ENCODE measurements at regions not wholly inside any gene's neighbourhood (a gene's known extent, or its start where the extent isn't known, plus 50 kb on each side); places are given as distances from the start of the nearest gene placed in this dataset.

GRCh38 chr20:43386878-43387277 is 70.8 kb upstream of the SRSF6 start:
- POLR2A ChIA-PET, result no interaction called here
- DNase-seq (ENCODE audit: low read depth, low spot score) (no peak), ATAC-seq (no peak), FAIRE-seq (no peak)
- H4K20me1 ChIP-seq (ENCODE audit: control insufficient read depth, insufficient read depth), result no peaks in the 10 kb centered on the region
- CTCF ChIA-PET, result no interaction called here
- no peak overlapping the region for H3K4me3 ChIP-seq
- H3K79me2 ChIP-seq (ENCODE audit: control insufficient read depth, insufficient read depth, low read length), result no peaks in the 10 kb centered on the region
- RAD21 ChIA-PET (ENCODE audit: unreplicated experiment), result no interaction called here
- no peak overlapping the region for H3K4me2 ChIP-seq (ENCODE audit: control insufficient read depth, insufficient read depth)
- H3K9ac ChIP-seq (ENCODE audit: control insufficient read depth, insufficient read depth, low read length), result no peak overlapping the region
- SMC1A ChIA-PET (ENCODE audit: uncharacterized antibody, unreplicated experiment), result no interaction called here
- intact Hi-C loops (cut with micrococcal nuclease; ENCODE audit: unreplicated experiment) (no loop called here), in situ Hi-C loops (cut with MboI) (no loop called here)
- H3K27me3 ChIP-seq (replicated peaks in 1 of 2; ENCODE audit: control insufficient read depth in 2 of 2, insufficient read depth in 2 of 2, low read length in 1 of 2), result no peaks in the 10 kb centered on the region
- no peaks in the 10 kb centered on the region for H3K36me3 ChIP-seq (ENCODE audit: control insufficient read depth in 2 of 2, insufficient read depth in 2 of 2, low read length in 1 of 2)
- H3K4me1 ChIP-seq (ENCODE audit: control insufficient read depth, insufficient read depth, low read length), result no peaks in the 10 kb centered on the region
- no peak overlapping the region for H3K27ac ChIP-seq (ENCODE audit: control insufficient read depth, insufficient read depth)
- H2AFZ ChIP-seq (ENCODE audit: control insufficient read depth, low read depth, low read length), result no peak overlapping the region
- no TSS peak for BruUV-seq (replicated peaks)
- H3K9me3 ChIP-seq (replicated peaks; ENCODE audit: control insufficient read depth, insufficient read depth, low read length), result peaks cover 2% of the 10 kb centered on the region; the same call in 2 of the 3 replicates
- TF ChIP-seq SPI1 (IDR thresholded peaks at IDR 0.05; ENCODE audit: borderline replicate concordance, insufficient read depth, low read depth, low read length) (peak; percentile 67; the same call in 1 of the 2 replicates), EZH2 (IDR thresholded peaks at IDR 0.05; ENCODE audit: borderline replicate concordance, control insufficient read depth, low read depth, low read length) (no peak)
- WGBS (ENCODE audit: insufficient coverage, insufficient replicate concordance, low lambda C conversion rate, missing lambda C conversion rate), result 9% methylated on average over 4 of the region's 4 CpGs

DNA sequence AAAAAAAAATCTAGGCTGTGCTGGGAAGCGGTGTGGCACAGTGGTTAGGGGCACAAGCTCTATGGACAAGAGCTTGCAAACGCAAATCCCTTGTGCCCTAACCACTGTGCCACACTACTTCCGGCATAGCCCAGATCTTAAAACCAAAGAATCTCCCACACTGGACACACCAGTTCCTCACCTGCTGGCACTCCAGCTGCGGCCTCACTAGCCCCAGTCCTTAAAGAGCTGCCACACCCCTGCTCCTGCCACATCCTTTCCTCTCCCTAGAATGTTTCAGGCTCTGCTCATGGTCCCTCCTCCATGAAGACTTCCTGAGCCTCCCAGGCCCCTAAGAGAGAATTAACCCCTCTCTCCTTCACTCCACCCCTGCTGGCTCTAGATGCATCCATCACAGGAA is 71.8 kb upstream of the SRSF6 start:
- 68% methylated on average over 4 of the region's 4 CpGs for WGBS (ENCODE audit: insufficient coverage, insufficient replicate concordance, low lambda C conversion rate, missing lambda C conversion rate)
- Histone ChIP-seq H4K20me1 (ENCODE audit: control insufficient read depth, insufficient read depth) (no peaks in the 10 kb centered on the region), H3K4me1 (ENCODE audit: control insufficient read depth, insufficient read depth, low read length) (no peaks in the 10 kb centered on the region), H3K9me3 (replicated peaks; ENCODE audit: control insufficient read depth, insufficient read depth, low read length) (peaks cover 2% of the 10 kb centered on the region; the same call in 2 of the 3 replicates), H3K27ac (ENCODE audit: control insufficient read depth, insufficient read depth) (no peak overlapping the region), H2AFZ (ENCODE audit: control insufficient read depth, low read depth, low read length) (no peak overlapping the region), H3K9ac (ENCODE audit: control insufficient read depth, insufficient read depth, low read length) (no peak overlapping the region), H3K4me3 (no peak overlapping the region), H3K79me2 (ENCODE audit: control insufficient read depth, insufficient read depth, low read length) (no peaks in the 10 kb centered on the region), H3K27me3 (replicated peaks in 1 of 2; ENCODE audit: control insufficient read depth in 2 of 2, insufficient read depth in 2 of 2, low read length in 1 of 2) (no peaks in the 10 kb centered on the region), H3K36me3 (ENCODE audit: control insufficient read depth in 2 of 2, insufficient read depth in 2 of 2, low read length in 1 of 2) (no peaks in the 10 kb centered on the region), H3K4me2 (ENCODE audit: control insufficient read depth, insufficient read depth) (no peak overlapping the region)
- SMC1A ChIA-PET (ENCODE audit: uncharacterized antibody, unreplicated experiment), result no interaction called here
- RAD21 ChIA-PET (ENCODE audit: unreplicated experiment), result no interaction called here
- POLR2A ChIA-PET, result no interaction called here
- FAIRE-seq, result no peak
- BruUV-seq (replicated peaks), result no TSS peak
- TF ChIP-seq MAX (IDR thresholded peaks at IDR 0.05; ENCODE audit: low read depth, low read length) (no peak), FOS (IDR thresholded peaks at IDR 0.05; ENCODE audit: borderline replicate concordance, extremely low read depth, insufficient read length) (no peak), KLF5 (IDR thresholded peaks at IDR 0.05; ENCODE audit: partially characterized antibody) (no peak), CEBPB (IDR thresholded peaks at IDR 0.05; ENCODE audit: borderline replicate concordance in 1 of 2, low read depth in 2 of 2, low read length in 2 of 2) (no peak), SUPT20H (IDR thresholded peaks at IDR 0.05; ENCODE audit: borderline replicate concordance, control insufficient read depth, low read depth, low read length) (no peak), ZNF622 (IDR thresholded peaks at IDR 0.05) (no peak), RAD51 (IDR thresholded peaks at IDR 0.05) (no peak), CHD4 (IDR thresholded peaks at IDR 0.05) (no peak), ZNF274 (IDR thresholded peaks at IDR 0.05; ENCODE audit: insufficient read depth, insufficient read length) (no peak)
- TF ChIP-seq, protein P1, sequence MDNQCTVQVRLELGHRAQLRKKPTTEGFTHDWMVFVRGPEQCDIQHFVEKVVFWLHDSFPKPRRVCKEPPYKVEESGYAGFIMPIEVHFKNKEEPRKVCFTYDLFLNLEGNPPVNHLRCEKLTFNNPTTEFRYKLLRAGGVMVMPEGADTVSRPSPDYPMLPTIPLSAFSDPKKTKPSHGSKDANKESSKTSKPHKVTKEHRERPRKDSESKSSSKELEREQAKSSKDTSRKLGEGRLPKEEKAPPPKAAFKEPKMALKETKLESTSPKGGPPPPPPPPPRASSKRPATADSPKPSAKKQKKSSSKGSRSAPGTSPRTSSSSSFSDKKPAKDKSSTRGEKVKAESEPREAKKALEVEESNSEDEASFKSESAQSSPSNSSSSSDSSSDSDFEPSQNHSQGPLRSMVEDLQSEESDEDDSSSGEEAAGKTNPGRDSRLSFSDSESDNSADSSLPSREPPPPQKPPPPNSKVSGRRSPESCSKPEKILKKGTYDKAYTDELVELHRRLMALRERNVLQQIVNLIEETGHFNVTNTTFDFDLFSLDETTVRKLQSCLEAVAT (IDR thresholded peaks at IDR 0.05), result no peak
- TF ChIP-seq, protein P2, sequence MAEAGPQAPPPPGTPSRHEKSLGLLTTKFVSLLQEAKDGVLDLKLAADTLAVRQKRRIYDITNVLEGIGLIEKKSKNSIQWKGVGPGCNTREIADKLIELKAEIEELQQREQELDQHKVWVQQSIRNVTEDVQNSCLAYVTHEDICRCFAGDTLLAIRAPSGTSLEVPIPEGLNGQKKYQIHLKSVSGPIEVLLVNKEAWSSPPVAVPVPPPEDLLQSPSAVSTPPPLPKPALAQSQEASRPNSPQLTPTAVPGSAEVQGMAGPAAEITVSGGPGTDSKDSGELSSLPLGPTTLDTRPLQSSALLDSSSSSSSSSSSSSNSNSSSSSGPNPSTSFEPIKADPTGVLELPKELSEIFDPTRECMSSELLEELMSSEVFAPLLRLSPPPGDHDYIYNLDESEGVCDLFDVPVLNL (IDR thresholded peaks at IDR 0.05; ENCODE audit: low read depth, low read length), result no peak
- intact Hi-C loops (cut with micrococcal nuclease; ENCODE audit: unreplicated experiment), result no loop called here
- ATAC-seq, result no peak
- DNase-seq (ENCODE audit: low read depth, low spot score), result no peak
- in situ Hi-C loops (cut with MboI), result no loop called here
- CTCF ChIA-PET, result no interaction called here

Data from GM12878 (cell line).